C4-2B (cell line): ENCODE measurements at regions not wholly inside any gene's neighbourhood (a gene's known extent, or its start where the extent isn't known, plus 50 kb on each side); places are given as distances from the start of the nearest gene placed in this dataset.
"Not testable (repeated sequence)": the region's sequence is repeated elsewhere in the genome, so short reads cannot be mapped to it uniquely, and the experiment has no call there.

Source experiments
- H3K27ac ChIP-seq: fragments of 450-650 bp; 2 replicates; pipeline ENCODE4 v1.5.1; 2017
- CTCF ChIP-seq: fragments of 450-650 bp; conservative IDR thresholded peaks from 2 replicates; pipeline ENCODE4 v1.5.1; 2017; ENCODE audit warnings: mild to moderate bottlenecking
- ZFX ChIP-seq: fragments of 450-650 bp; IDR thresholded peaks from 2 replicates; pipeline ENCODE4 v1.6.1; 2017

- TF ChIP-seq ZFX: no peak
- H3K27ac ChIP-seq: no peak overlapping the region
Observed at GRCh38 chr3:104436506-104436905, 930.2 kb upstream of the ALCAM start.

GRCh38 chr3:104437131-104437750 lies 929.5 kb upstream of the ALCAM start:
- no peak for TF ChIP-seq ZFX
- TF ChIP-seq CTCF: no peak
- H3K27ac ChIP-seq: no peak overlapping the region

- no peak overlapping the region for H3K27ac ChIP-seq
- no peak for TF ChIP-seq ZFX
- no peak for TF ChIP-seq CTCF
Observed at GRCh38 chr3:104437891-104438290, 928.8 kb upstream of the ALCAM start.

GRCh38 chr3:104438706-104439105 lies 928.0 kb upstream of the ALCAM start:
- H3K27ac ChIP-seq: no peak overlapping the region
- no peak for TF ChIP-seq ZFX
- TF ChIP-seq CTCF: no peak

GRCh38 chr3:104445252-104445919 lies 921.3 kb upstream of the ALCAM start:
- H3K27ac ChIP-seq: not testable (repeated sequence)

GRCh38 chr3:104447681-104448080 lies 919.0 kb upstream of the ALCAM start:
- TF ChIP-seq CTCF (no peak), ZFX (no peak)
- H3K27ac ChIP-seq: no peak overlapping the region

- no peak for TF ChIP-seq ZFX
- no peak for TF ChIP-seq CTCF
- no peak overlapping the region for H3K27ac ChIP-seq
Observed at GRCh38 chr3:104452697-104453096, 914.0 kb upstream of the ALCAM start.

GRCh38 chr3:104458657-104459056 lies 908.1 kb upstream of the ALCAM start:
- TF ChIP-seq CTCF (no peak), ZFX (no peak)
- no peak overlapping the region for H3K27ac ChIP-seq
